ENCODE measurements at regions not wholly inside any gene's neighbourhood (a gene's known extent, or its start where the extent isn't known, plus 50 kb on each side); places are given as distances from the start of the nearest gene placed in this dataset.

DNA sequence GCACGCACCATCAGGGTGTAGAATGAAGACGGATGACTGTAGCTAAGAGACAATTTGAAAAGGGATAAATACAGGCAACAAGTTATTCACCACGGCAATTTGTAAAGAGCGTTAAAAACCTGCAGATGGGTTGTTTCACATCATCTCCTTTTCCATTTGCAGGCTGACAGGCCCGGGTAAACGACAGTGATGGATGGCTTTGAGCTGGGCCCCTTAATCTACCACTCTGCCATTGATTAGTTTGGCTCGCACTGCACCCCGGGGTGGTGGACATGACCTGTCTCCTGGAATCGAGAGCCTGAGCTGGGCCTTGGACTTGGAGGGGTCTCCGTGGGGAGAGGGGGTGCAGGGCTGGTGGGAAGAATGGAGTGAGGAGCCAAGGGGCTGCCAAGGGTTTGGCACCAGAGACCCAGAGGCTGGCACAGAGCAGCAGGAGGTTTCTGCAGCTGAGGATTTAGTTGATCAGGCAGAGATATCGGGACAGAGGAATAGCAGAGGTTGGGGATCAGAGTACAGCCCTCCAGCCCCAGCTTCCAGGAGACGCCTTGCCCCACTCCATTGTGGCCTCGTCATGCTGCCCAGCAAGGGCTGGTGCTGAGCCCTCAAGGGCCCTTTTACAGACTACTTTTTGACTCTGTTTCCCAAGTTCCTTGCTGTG, 110.6 kb upstream of the NECTIN1 start:
- Histone ChIP-seq H3F3A (ENCODE audit: insufficient read depth) (no peaks in the 10 kb centered on the region), H4K20me1 (ENCODE audit: insufficient read depth) (no peaks in the 10 kb centered on the region), H3K9me2 (ENCODE audit: insufficient read depth) (no peaks in the 10 kb centered on the region), H3K4me2 (ENCODE audit: unreplicated experiment) (no peak overlapping the region), H3K27me3 (replicated peaks; ENCODE audit: insufficient read depth) (peaks cover 41% of the 10 kb centered on the region), H3K36me3 (ENCODE audit: low read depth) (no peaks in the 10 kb centered on the region), H3K4me1 (ENCODE audit: insufficient read depth) (no peaks in the 10 kb centered on the region), H2AFZ (no peak overlapping the region), H3K27ac (no peak overlapping the region), H3K9me3 (ENCODE audit: low read depth) (no peaks in the 10 kb centered on the region), H3K9ac (no peak overlapping the region), H3K79me2 (ENCODE audit: insufficient read depth) (no peaks in the 10 kb centered on the region), H3K4me3 (no peak overlapping the region)
- DNase-seq: no peak
- in situ Hi-C loops (cut with MboI): no loop called here
- WGBS, 2 experiments (ENCODE audit: low coverage in 1 of 2, low lambda C conversion rate in 2 of 2, missing lambda C conversion rate in 2 of 2): 33 to 34% methylated on average over 13 of the region's 13 CpGs
- no peak for TF ChIP-seq EZH2 (IDR thresholded peaks at IDR 0.05; ENCODE audit: insufficient read depth, poor library complexity, severe bottlenecking)
- TF ChIP-seq EZH2phosphoT487 (IDR thresholded peaks at IDR 0.05; ENCODE audit: insufficient read depth, low read depth): no peak

GRCh38 chr11:119835753-119836152, 106.8 kb upstream of the NECTIN1 start:
- Histone ChIP-seq H3K4me1 (ENCODE audit: insufficient read depth) (no peaks in the 10 kb centered on the region), H3K9me3 (ENCODE audit: low read depth) (no peaks in the 10 kb centered on the region), H3K4me2 (ENCODE audit: unreplicated experiment) (no peak overlapping the region), H4K20me1 (ENCODE audit: insufficient read depth) (no peaks in the 10 kb centered on the region), H3K9ac (no peak overlapping the region), H2AFZ (no peak overlapping the region), H3K4me3 (no peak overlapping the region), H3K9me2 (ENCODE audit: insufficient read depth) (no peaks in the 10 kb centered on the region), H3F3A (ENCODE audit: insufficient read depth) (no peaks in the 10 kb centered on the region), H3K27me3 (replicated peaks; ENCODE audit: insufficient read depth) (peaks cover 31% of the 10 kb centered on the region), H3K36me3 (ENCODE audit: low read depth) (no peaks in the 10 kb centered on the region), H3K79me2 (ENCODE audit: insufficient read depth) (no peaks in the 10 kb centered on the region), H3K27ac (no peak overlapping the region)
- no peak for TF ChIP-seq EZH2phosphoT487 (IDR thresholded peaks at IDR 0.05; ENCODE audit: insufficient read depth, low read depth)
- TF ChIP-seq EZH2 (IDR thresholded peaks at IDR 0.05; ENCODE audit: insufficient read depth, poor library complexity, severe bottlenecking): no peak
- no peak for DNase-seq
- in situ Hi-C loops (cut with MboI): no loop called here
- 36 to 40% methylated on average over 7 to 8 of the region's 8 CpGs for WGBS, 2 experiments (ENCODE audit: low coverage in 1 of 2, low lambda C conversion rate in 2 of 2, missing lambda C conversion rate in 2 of 2)

GRCh38 chr11:119832202-119832935, 103.4 kb upstream of the NECTIN1 start:
- Histone ChIP-seq H2AFZ (peak overlapping the region; percentile 65), H3K36me3 (ENCODE audit: low read depth) (no peaks in the 10 kb centered on the region), H3K27me3 (replicated peaks; ENCODE audit: insufficient read depth) (peaks cover 10% of the 10 kb centered on the region), H3K79me2 (ENCODE audit: insufficient read depth) (no peaks in the 10 kb centered on the region), H3K9me3 (ENCODE audit: low read depth) (no peaks in the 10 kb centered on the region), H3K27ac (no peak overlapping the region), H3K9ac (no peak overlapping the region), H3K4me1 (ENCODE audit: insufficient read depth) (no peaks in the 10 kb centered on the region), H3K9me2 (ENCODE audit: insufficient read depth) (no peaks in the 10 kb centered on the region), H3F3A (ENCODE audit: insufficient read depth) (no peaks in the 10 kb centered on the region), H4K20me1 (ENCODE audit: insufficient read depth) (no peaks in the 10 kb centered on the region), H3K4me3 (no peak overlapping the region), H3K4me2 (ENCODE audit: unreplicated experiment) (no peak overlapping the region)
- TF ChIP-seq EZH2phosphoT487 (IDR thresholded peaks at IDR 0.05; ENCODE audit: insufficient read depth, low read depth) (no peak), EZH2 (IDR thresholded peaks at IDR 0.05; ENCODE audit: insufficient read depth, poor library complexity, severe bottlenecking) (no peak)
- in situ Hi-C loops (cut with MboI): no loop called here
- peak; percentile 50 for DNase-seq
- 12 to 22% methylated on average over 10 to 11 of the region's 11 CpGs for WGBS, 2 experiments (ENCODE audit: low coverage in 1 of 2, low lambda C conversion rate in 2 of 2, missing lambda C conversion rate in 2 of 2)

GRCh38 chr11:119831011-119831410, 102.0 kb upstream of the NECTIN1 start:
- no peaks in the 10 kb centered on the region for H3F3A ChIP-seq (ENCODE audit: insufficient read depth)
- no peaks in the 10 kb centered on the region for H3K4me1 ChIP-seq (ENCODE audit: insufficient read depth)
- no peaks in the 10 kb centered on the region for H3K79me2 ChIP-seq (ENCODE audit: insufficient read depth)
- no peak overlapping the region for H2AFZ ChIP-seq
- no peaks in the 10 kb centered on the region for H3K9me2 ChIP-seq (ENCODE audit: insufficient read depth)
- no peak for DNase-seq
- no peaks in the 10 kb centered on the region for H4K20me1 ChIP-seq (ENCODE audit: insufficient read depth)
- H3K4me2 ChIP-seq (ENCODE audit: unreplicated experiment): no peak overlapping the region
- no peak overlapping the region for H3K4me3 ChIP-seq
- TF ChIP-seq EZH2phosphoT487 (IDR thresholded peaks at IDR 0.05; ENCODE audit: insufficient read depth, low read depth): no peak
- TF ChIP-seq EZH2 (IDR thresholded peaks at IDR 0.05; ENCODE audit: insufficient read depth, poor library complexity, severe bottlenecking): no peak
- no peak overlapping the region for H3K27ac ChIP-seq
- in situ Hi-C loops (cut with MboI): no loop called here
- H3K36me3 ChIP-seq (ENCODE audit: low read depth): no peaks in the 10 kb centered on the region
- no peak overlapping the region for H3K9ac ChIP-seq
- peaks cover 20% of the 10 kb centered on the region for H3K27me3 ChIP-seq (replicated peaks; ENCODE audit: insufficient read depth)
- 62 to 64% methylated on average over 7 of the region's 7 CpGs for WGBS, 2 experiments (ENCODE audit: low coverage in 1 of 2, low lambda C conversion rate in 2 of 2, missing lambda C conversion rate in 2 of 2)
- H3K9me3 ChIP-seq (ENCODE audit: low read depth): no peaks in the 10 kb centered on the region

Data from GM23248 (cell line).